Liver (tissue), 8 donors: ENCODE measurements at regions not wholly inside any gene's neighbourhood (a gene's known extent, or its start where the extent isn't known, plus 50 kb on each side); places are given as distances from the start of the nearest gene placed in this dataset.

Source experiments
- DNase-seq: peaks from one replicate; pipeline ENCODE4 v3.0.0-alpha.2; 2017; ENCODE audit warnings: low spot score
- H3K27ac ChIP-seq, 2 donors: one replicate each; pipeline ENCODE4 v1.7.0; 2013; ENCODE audit warnings: inconsistent platforms in 2 of 2, low read length in 2 of 2, control low read depth in 1 of 2, low read depth in 1 of 2, mild to moderate bottlenecking in 1 of 2
- H3K27me3 ChIP-seq, 4 donors: one replicate each; pipeline versions ENCODE4 v1.6.1 to v1.7.0; 2013; ENCODE audit warnings: low read length in 3 of 4, inconsistent platforms in 1 of 4, mild to moderate bottlenecking in 1 of 4, moderate library complexity in 1 of 4; ENCODE audit not compliant: control insufficient read depth in 4 of 4, insufficient read depth in 4 of 4
- H3K36me3 ChIP-seq, 4 donors: one replicate each; pipeline versions ENCODE4 v1.6.1 to v1.7.0; 2013; ENCODE audit warnings: low read length in 3 of 4, mild to moderate bottlenecking in 3 of 4, low read depth in 1 of 4, moderate library complexity in 1 of 4; ENCODE audit not compliant: control insufficient read depth in 4 of 4, insufficient read depth in 3 of 4
- H3K4me1 ChIP-seq, 4 donors: one replicate each; pipeline versions ENCODE4 v1.6.1 to v1.7.0; 2013; ENCODE audit warnings: low read length in 3 of 4, mild to moderate bottlenecking in 3 of 4, moderate library complexity in 1 of 4; ENCODE audit not compliant: control insufficient read depth in 4 of 4, insufficient read depth in 4 of 4
- H3K4me3 ChIP-seq, 3 donors: one replicate each; pipeline versions ENCODE4 v1.6.1 to v1.7.0; 2013; ENCODE audit warnings: low read length in 3 of 3, control low read depth in 1 of 3, low read depth in 1 of 3, mild to moderate bottlenecking in 1 of 3
- H3K9ac ChIP-seq, 2 donors: one replicate each; pipeline ENCODE4 v1.7.0; 2013; ENCODE audit warnings: low read length in 2 of 2, mild to moderate bottlenecking in 2 of 2, moderate library complexity in 2 of 2, control low read depth in 1 of 2, low read depth in 1 of 2
- H3K9me3 ChIP-seq, 4 donors: one replicate each; pipeline versions ENCODE4 v1.6.1 to v1.7.0; 2013; ENCODE audit warnings: low read length in 3 of 4; ENCODE audit not compliant: control insufficient read depth in 4 of 4
- EGR1 ChIP-seq, 2 donors: IDR thresholded peaks; 2 replicates each; pipeline ENCODE4 v1.6.1; 2016 to 2018; ENCODE audit warnings: antibody characterized with exemption in 2 of 2, low read depth in 2 of 2
- FOXA1 ChIP-seq: IDR thresholded peaks from 2 replicates; pipeline ENCODE4 v1.6.1; 2016; ENCODE audit warnings: antibody characterized with exemption
- FOXA2 ChIP-seq: IDR thresholded peaks from 2 replicates; pipeline ENCODE4 v1.6.1; 2016; ENCODE audit warnings: antibody characterized with exemption
- GABPA ChIP-seq, 2 donors: IDR thresholded peaks in 1 of 2; conservative IDR thresholded peaks in 1 of 2; 2 replicates each; pipeline ENCODE4 v1.6.1; 2016; ENCODE audit warnings: antibody characterized with exemption in 2 of 2, mild to moderate bottlenecking in 1 of 2, moderate library complexity in 1 of 2
- HNF4A ChIP-seq, 2 donors: conservative IDR thresholded peaks; 2 replicates each; pipeline ENCODE4 v1.6.1; 2016; ENCODE audit warnings: antibody characterized with exemption in 2 of 2, mild to moderate bottlenecking in 2 of 2
- HNF4G ChIP-seq: IDR thresholded peaks from 2 replicates; pipeline ENCODE4 v1.6.1; 2016; ENCODE audit warnings: antibody characterized with exemption
- JUND ChIP-seq, 2 donors: IDR thresholded peaks; 2 replicates each; pipeline ENCODE4 v1.6.1; 2016; ENCODE audit warnings: antibody characterized with exemption in 2 of 2
- MAX ChIP-seq: IDR thresholded peaks from 2 replicates; pipeline ENCODE4 v1.6.1; 2016; ENCODE audit warnings: antibody characterized with exemption
- NR2F2 ChIP-seq: IDR thresholded peaks from 2 replicates; pipeline ENCODE4 v1.6.1; 2016; ENCODE audit warnings: antibody characterized with exemption
- RAD21 ChIP-seq, 2 donors: IDR thresholded peaks; 2 replicates each; pipeline ENCODE4 v1.6.1; 2016; ENCODE audit warnings: antibody characterized with exemption in 2 of 2, mild to moderate bottlenecking in 2 of 2
- REST ChIP-seq: IDR thresholded peaks from 2 replicates; pipeline ENCODE4 v1.6.1; 2016; ENCODE audit warnings: antibody characterized with exemption, mild to moderate bottlenecking
- RXRA ChIP-seq, 2 donors: IDR thresholded peaks; 2 replicates each; pipeline ENCODE4 v1.6.1; 2017 to 2018; ENCODE audit warnings: antibody characterized with exemption in 2 of 2, mild to moderate bottlenecking in 1 of 2
- SP1 ChIP-seq: IDR thresholded peaks from 2 replicates; pipeline ENCODE4 v1.6.1; 2018; ENCODE audit warnings: antibody characterized with exemption, mild to moderate bottlenecking
- TAF1 ChIP-seq: conservative IDR thresholded peaks from 2 replicates; pipeline ENCODE4 v1.6.1; 2016; ENCODE audit warnings: antibody characterized with exemption, mild to moderate bottlenecking
- YY1 ChIP-seq: IDR thresholded peaks from 2 replicates; pipeline ENCODE4 v1.6.1; 2016; ENCODE audit warnings: antibody characterized with exemption, mild to moderate bottlenecking
- whole genome bisulfite sequencing: extraction: QIAGEN DNeasy Blood & Tissue Kit; methylation state at CpG from one replicate; pipeline ENCODE4 v1.1.7; 2013; 5-methylcytosine and 5-hydroxymethylcytosine counted together
- TF ChIP-seq, protein P1 (sequence below): fragments of 150-350 bp; IDR thresholded peaks from 2 replicates; pipeline ENCODE4 v1.5.1; 2017; ENCODE audit warnings: improper control_type of control experiment, low read depth, low read length; ENCODE audit not compliant: missing input control
- TF ChIP-seq, protein P2 (sequence below): IDR thresholded peaks from 2 replicates; pipeline ENCODE4 v1.6.1; 2016; ENCODE audit warnings: antibody characterized with exemption
- TF ChIP-seq, protein P3 (sequence below): IDR thresholded peaks from 2 replicates; pipeline ENCODE4 v1.6.1; 2016; ENCODE audit warnings: antibody characterized with exemption
- donor health status: healthy.
- donor health status: healthy.
- donor health status: healthy.
- donor health status: healthy.
- donor health status: healthy.

- 88% methylated on average over 6 of the region's 6 CpGs for WGBS
- Histone ChIP-seq H3K9me3 (no peaks in the 10 kb centered on the region), H3K36me3 (no peaks in the 10 kb centered on the region), H3K27me3 (no peaks in the 10 kb centered on the region), H3K4me1 (no peaks in the 10 kb centered on the region), H3K9ac (no peak overlapping the region), H3K4me3 (no peak overlapping the region), H3K27ac (no peak overlapping the region)
- TF ChIP-seq, protein P1, sequence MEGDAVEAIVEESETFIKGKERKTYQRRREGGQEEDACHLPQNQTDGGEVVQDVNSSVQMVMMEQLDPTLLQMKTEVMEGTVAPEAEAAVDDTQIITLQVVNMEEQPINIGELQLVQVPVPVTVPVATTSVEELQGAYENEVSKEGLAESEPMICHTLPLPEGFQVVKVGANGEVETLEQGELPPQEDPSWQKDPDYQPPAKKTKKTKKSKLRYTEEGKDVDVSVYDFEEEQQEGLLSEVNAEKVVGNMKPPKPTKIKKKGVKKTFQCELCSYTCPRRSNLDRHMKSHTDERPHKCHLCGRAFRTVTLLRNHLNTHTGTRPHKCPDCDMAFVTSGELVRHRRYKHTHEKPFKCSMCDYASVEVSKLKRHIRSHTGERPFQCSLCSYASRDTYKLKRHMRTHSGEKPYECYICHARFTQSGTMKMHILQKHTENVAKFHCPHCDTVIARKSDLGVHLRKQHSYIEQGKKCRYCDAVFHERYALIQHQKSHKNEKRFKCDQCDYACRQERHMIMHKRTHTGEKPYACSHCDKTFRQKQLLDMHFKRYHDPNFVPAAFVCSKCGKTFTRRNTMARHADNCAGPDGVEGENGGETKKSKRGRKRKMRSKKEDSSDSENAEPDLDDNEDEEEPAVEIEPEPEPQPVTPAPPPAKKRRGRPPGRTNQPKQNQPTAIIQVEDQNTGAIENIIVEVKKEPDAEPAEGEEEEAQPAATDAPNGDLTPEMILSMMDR: no peak
- TF ChIP-seq GABPA (IDR thresholded peaks at IDR 0.05 in 1 of 2, conservative IDR thresholded peaks at IDR 0.05 in 1 of 2): no peak
- no peak for TF ChIP-seq REST
- TF ChIP-seq SP1: no peak
- no peak for TF ChIP-seq JUND (IDR thresholded peaks at IDR 0.05)
- no peak for TF ChIP-seq NR2F2
- TF ChIP-seq FOXA1: no peak
- no peak for TF ChIP-seq RAD21 (IDR thresholded peaks at IDR 0.05)
- no peak for TF ChIP-seq RXRA (IDR thresholded peaks at IDR 0.05)
- no peak for TF ChIP-seq HNF4G
- no peak for TF ChIP-seq TAF1
- TF ChIP-seq YY1: no peak
- TF ChIP-seq, protein P2, sequence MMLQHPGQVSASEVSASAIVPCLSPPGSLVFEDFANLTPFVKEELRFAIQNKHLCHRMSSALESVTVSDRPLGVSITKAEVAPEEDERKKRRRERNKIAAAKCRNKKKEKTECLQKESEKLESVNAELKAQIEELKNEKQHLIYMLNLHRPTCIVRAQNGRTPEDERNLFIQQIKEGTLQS: no peak
- TF ChIP-seq, protein P3, sequence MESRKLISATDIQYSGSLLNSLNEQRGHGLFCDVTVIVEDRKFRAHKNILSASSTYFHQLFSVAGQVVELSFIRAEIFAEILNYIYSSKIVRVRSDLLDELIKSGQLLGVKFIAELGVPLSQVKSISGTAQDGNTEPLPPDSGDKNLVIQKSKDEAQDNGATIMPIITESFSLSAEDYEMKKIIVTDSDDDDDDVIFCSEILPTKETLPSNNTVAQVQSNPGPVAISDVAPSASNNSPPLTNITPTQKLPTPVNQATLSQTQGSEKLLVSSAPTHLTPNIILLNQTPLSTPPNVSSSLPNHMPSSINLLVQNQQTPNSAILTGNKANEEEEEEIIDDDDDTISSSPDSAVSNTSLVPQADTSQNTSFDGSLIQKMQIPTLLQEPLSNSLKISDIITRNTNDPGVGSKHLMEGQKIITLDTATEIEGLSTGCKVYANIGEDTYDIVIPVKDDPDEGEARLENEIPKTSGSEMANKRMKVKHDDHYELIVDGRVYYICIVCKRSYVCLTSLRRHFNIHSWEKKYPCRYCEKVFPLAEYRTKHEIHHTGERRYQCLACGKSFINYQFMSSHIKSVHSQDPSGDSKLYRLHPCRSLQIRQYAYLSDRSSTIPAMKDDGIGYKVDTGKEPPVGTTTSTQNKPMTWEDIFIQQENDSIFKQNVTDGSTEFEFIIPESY: no peak
- TF ChIP-seq HNF4A (conservative IDR thresholded peaks at IDR 0.05): no peak
- no peak for TF ChIP-seq FOXA2
- no peak for TF ChIP-seq MAX
- DNase-seq: no peak
Observed at GRCh38 chr13:94798738-94799137, 86.4 kb upstream of the SOX21 start.

DNA sequence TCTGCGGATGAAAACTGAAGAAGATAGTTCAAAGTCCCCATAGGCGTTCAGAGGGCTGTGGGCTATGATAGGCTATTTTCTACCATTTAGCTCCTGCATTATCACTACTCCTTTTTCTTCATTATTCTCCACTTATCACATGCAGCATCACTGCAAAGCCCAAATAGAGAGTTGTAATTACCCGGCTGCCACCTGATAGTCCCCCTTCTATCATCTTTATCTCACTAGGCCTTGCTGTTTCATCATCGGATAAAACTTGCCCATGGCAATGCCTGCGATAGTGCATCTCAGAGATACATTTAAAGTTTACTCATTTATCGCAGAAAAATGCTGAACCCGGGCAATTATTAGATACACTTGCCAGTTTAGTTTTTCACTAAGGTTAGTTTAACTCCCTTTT is 82.9 kb upstream of the SOX21 start:
- H3K36me3 ChIP-seq: no peaks in the 10 kb centered on the region
- no peak overlapping the region for H3K27ac ChIP-seq
- no peak overlapping the region for H3K9ac ChIP-seq
- H3K4me3 ChIP-seq: no peak overlapping the region
- WGBS: 84% methylated on average over 7 of the region's 7 CpGs
- no peaks in the 10 kb centered on the region for H3K9me3 ChIP-seq
- no peaks in the 10 kb centered on the region for H3K4me1 ChIP-seq
- no peaks in the 10 kb centered on the region for H3K27me3 ChIP-seq
- DNase-seq: no peak
- TF ChIP-seq GABPA (IDR thresholded peaks at IDR 0.05 in 1 of 2, conservative IDR thresholded peaks at IDR 0.05 in 1 of 2) (no peak), HNF4A (conservative IDR thresholded peaks at IDR 0.05) (no peak), HNF4G (no peak), JUND (IDR thresholded peaks at IDR 0.05) (no peak), MAX (no peak), SP1 (no peak), TAF1 (no peak), FOXA2 (no peak), RXRA (IDR thresholded peaks at IDR 0.05) (no peak), EGR1 (IDR thresholded peaks at IDR 0.05; ENCODE audit: low read depth in 2 of 2) (no peak), YY1 (no peak)
- TF ChIP-seq, protein P3: no peak
- TF ChIP-seq, protein P1: no peak
